WERI-Rb-1 (cell line): ENCODE measurements at regions not wholly inside any gene's neighbourhood (a gene's known extent, or its start where the extent isn't known, plus 50 kb on each side); places are given as distances from the start of the nearest gene placed in this dataset.

Experiments used
- DNase-seq: peaks from one replicate; pipeline ENCODE4 v3.0.0-alpha.2; 2020
- H3K27ac ChIP-seq: fragments of 250-450 bp; sonication (Bioruptor Pico); 2 replicates; pipeline ENCODE4 v1.5.1; 2020; ENCODE audit warnings: mild to moderate bottlenecking, moderate library complexity
- H3K27me3 ChIP-seq: fragments of 250-450 bp; sonication (Bioruptor Pico); 2 replicates; pipeline ENCODE4 v1.5.1; 2021; ENCODE audit warnings: mild to moderate bottlenecking, low read depth, moderate library complexity; ENCODE audit not compliant: insufficient read depth, severe bottlenecking
- H3K36me3 ChIP-seq: fragments of 250-450 bp; sonication (Bioruptor Pico); 2 replicates; pipeline ENCODE4 v1.5.1; 2020; ENCODE audit warnings: mild to moderate bottlenecking, moderate library complexity
- H3K4me3 ChIP-seq: 2 replicates; pipeline ENCODE4 v1.5.1; 2011; ENCODE audit warnings: low read depth, mild to moderate bottlenecking, control low read depth, low read length
- H3K9me3 ChIP-seq: fragments of 250-450 bp; sonication (Bioruptor Pico); 2 replicates; pipeline ENCODE4 v1.5.1; 2021; ENCODE audit warnings: mild to moderate bottlenecking, moderate library complexity; ENCODE audit not compliant: severe bottlenecking
- CTCF ChIP-seq: IDR thresholded peaks from 2 replicates; pipeline ENCODE4 v1.5.1; 2011; ENCODE audit warnings: low read depth, mild to moderate bottlenecking, control low read depth, inconsistent platforms, low read length

GRCh38 chr2:107466984-107467773 lies 359.5 kb upstream of the RGPD4 start:
- H3K27ac ChIP-seq: no peak overlapping the region
- H3K27me3 ChIP-seq: peaks cover 49% of the 10 kb centered on the region
- no peak for DNase-seq
- H3K36me3 ChIP-seq: no peaks in the 10 kb centered on the region
- H3K9me3 ChIP-seq: peaks cover 5% of the 10 kb centered on the region
- H3K4me3 ChIP-seq: no peak overlapping the region
- no peak for TF ChIP-seq CTCF

- Histone ChIP-seq H3K4me3 (no peak overlapping the region), H3K9me3 (peaks cover 5% of the 10 kb centered on the region), H3K27me3 (peaks cover 44% of the 10 kb centered on the region), H3K27ac (no peak overlapping the region), H3K36me3 (no peaks in the 10 kb centered on the region)
- no peak for TF ChIP-seq CTCF
- no peak for DNase-seq
Observed at GRCh38 chr2:107469437-107469995, 357.2 kb upstream of the RGPD4 start.

- peaks cover 5% of the 10 kb centered on the region for H3K9me3 ChIP-seq
- no peak overlapping the region for H3K4me3 ChIP-seq
- peaks cover 22% of the 10 kb centered on the region for H3K27me3 ChIP-seq
- H3K36me3 ChIP-seq: no peaks in the 10 kb centered on the region
- no peak for DNase-seq
- TF ChIP-seq CTCF: no peak
- H3K27ac ChIP-seq: no peak overlapping the region
Observed at GRCh38 chr2:107473150-107473549, 353.5 kb upstream of the RGPD4 start.

- DNase-seq: no peak
- Histone ChIP-seq H3K27me3 (peaks cover 7% of the 10 kb centered on the region), H3K36me3 (no peaks in the 10 kb centered on the region), H3K4me3 (no peak overlapping the region), H3K27ac (no peak overlapping the region), H3K9me3 (no peaks in the 10 kb centered on the region)
- no peak for TF ChIP-seq CTCF
Observed at GRCh38 chr2:107475859-107476258, 350.8 kb upstream of the RGPD4 start.

GRCh38 chr2:107502539-107502938 lies 324.2 kb upstream of the RGPD4 start:
- Histone ChIP-seq H3K4me3 (no peak overlapping the region), H3K27ac (no peak overlapping the region), H3K36me3 (no peaks in the 10 kb centered on the region), H3K9me3 (no peaks in the 10 kb centered on the region), H3K27me3 (peaks cover 47% of the 10 kb centered on the region)
- no peak for DNase-seq
- TF ChIP-seq CTCF: no peak
